Activated CD4-positive, alpha-beta T cell treated with anti-CD3 and anti-CD28 coated beads, Interleukin-10, Interleukin-2, amounts not matched to agents 100 ng/mL and 50 ng/mL, durations not matched to agents 16 hours and 8 hours (primary cell): ENCODE measurements at regions not wholly inside any gene's neighbourhood (a gene's known extent, or its start where the extent isn't known, plus 50 kb on each side); places are given as distances from the start of the nearest gene placed in this dataset.
A peak's percentile ranks its signal among the peaks of the same experiment; 100 is the strongest.
"Not testable (repeated sequence)": the region's sequence is repeated elsewhere in the genome, so short reads cannot be mapped to it uniquely, and the experiment has no call there.

Experiments
- DNase-seq: peaks from one replicate; pipeline ENCODE4 v3.0.0-alpha.2; 2020

DNA sequence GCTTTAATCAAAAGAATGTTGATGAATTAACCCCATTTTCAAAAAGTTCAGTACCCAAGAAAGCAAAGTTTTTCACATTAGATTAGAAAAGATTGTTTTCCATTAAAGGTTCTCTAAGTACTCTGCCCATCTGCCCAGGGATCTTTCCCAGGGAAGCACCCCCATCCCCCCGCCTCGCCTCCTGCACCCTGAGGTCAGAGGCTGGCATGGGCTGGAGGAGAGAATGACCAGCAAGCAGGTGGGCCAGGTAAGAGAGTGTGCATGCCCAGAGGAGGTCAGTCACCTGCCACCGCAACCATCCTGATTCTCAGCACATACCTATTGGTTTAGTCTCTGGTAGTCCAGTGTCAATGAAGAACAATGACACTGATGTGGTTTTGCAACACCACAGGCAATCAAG, 279.4 kb upstream of the ZNF507 start:
- no peak for DNase-seq

DNA sequence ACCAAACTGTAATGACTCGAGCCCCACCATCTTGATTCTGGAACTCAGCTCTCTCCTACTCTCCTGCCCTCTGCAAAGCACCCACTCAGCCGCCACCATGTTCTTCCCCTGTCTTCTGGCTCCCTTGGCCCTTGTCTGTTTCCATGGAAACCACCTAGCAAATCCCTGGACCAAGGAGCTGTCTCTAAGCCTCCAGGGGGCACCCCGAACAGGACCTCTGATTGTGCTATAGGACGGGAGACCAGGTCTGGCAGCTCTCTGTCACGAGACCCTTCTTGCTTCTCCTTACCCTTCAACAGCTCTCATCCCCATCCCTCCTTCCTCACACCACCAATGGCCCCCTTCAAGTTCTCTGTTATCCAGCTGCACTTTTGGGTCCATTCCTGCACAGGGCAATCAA, 277.7 kb upstream of the ZNF507 start:
- no peak for DNase-seq

GRCh38 chr19:32068793-32069192, 276.6 kb upstream of the ZNF507 start:
- no peak for DNase-seq

DNA sequence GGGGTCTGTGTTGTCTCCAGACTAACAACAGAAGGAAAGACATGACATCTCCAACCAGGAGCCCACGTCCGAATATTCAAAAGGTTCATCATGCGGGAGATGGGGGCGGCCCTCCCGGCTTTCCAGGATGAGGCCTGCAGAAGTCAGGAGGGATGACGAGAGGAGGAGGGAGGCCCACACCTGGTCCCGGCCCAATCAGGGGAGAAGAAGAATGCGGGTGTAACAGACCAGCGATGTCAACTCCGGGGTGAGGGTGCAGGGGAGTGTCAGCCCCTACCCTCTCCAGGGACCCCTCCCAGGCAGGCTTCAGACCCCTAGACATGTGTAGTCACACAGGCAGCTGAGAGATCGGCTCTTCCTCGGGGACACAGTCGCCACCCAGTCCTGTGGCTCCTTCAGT, 275.3 kb upstream of the ZNF507 start:
- no peak for DNase-seq

GRCh38 chr19:32082028-32082427, 263.4 kb upstream of the ZNF507 start:
- DNase-seq, result no peak

GRCh38 chr19:32084756-32085363, 260.6 kb upstream of the ZNF507 start:
- not testable (repeated sequence) for DNase-seq

DNA sequence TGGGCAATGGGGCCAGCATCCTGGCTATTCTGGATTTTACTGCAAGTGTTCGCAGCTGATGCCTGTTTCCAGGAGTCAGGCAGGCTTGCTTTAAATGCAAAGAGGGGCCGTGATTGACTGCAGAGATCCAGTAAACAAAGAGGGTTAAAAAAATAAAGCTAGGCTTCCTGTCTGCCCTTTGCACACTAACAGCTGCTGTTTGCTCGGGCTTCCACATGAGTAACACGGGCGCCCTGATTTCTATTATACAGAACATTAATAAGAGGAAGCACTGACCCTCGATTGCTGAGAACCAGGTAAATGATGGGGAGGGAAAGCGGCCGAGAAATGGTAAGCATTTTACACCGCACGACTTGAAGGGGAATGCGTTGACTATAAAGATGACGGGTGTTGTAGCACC, 254.2 kb upstream of the ZNF507 start:
- no peak for DNase-seq

DNA sequence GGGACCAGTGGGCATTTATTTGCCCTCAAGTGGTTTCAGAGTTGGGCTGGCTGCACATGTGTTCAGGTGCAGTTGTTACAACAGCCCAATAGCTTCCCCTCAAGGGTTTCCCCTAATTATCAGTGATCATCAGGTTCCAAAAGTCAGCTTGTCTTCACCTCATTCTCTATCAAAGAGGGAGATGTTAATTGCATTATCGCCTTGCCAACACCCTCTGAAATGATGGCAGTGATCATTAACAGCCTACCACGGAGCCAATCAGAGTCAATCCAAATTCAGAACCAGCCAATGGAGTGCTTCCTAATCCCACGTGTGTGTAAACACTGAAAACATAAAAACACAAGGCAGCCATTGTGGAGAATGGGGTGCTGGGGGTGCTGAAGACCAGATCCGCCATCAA, 248.4 kb upstream of the ZNF507 start:
- no peak for DNase-seq

GRCh38 chr19:32097620-32098019, 247.8 kb upstream of the ZNF507 start:
- no peak for DNase-seq

GRCh38 chr19:32098968-32099367, 246.4 kb upstream of the ZNF507 start:
- DNase-seq, result no peak

DNA sequence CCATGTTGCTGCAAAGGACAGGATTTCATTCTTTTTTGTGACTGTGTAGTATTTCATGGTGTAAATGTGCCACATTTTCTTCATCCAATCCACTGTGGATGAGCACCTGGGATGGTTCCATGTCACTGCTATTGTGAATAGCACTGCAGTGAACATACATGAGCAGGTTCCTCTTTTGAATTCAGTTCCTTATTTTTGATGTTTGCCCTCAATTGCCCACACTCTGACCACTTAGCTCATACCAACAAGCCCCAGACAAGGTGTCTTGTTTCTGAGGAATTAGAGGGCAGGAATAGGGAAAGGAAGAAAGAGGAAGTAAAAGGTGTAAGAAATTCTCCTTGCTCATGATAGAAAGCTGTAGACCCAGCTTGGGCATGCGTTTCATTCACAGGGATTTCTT, 244.2 kb upstream of the ZNF507 start:
- DNase-seq, result no peak

- DNase-seq, result no peak
These were observed 241.9 kb upstream of the ZNF507 start for GRCh38 chr19:32103541-32103940.

- peak; percentile 2 for DNase-seq
These were observed 241.1 kb upstream of the ZNF507 start for GRCh38 chr19:32104153-32104849.

GRCh38 chr19:32104850-32105235, 240.6 kb upstream of the ZNF507 start:
- DNase-seq, result no peak

DNA sequence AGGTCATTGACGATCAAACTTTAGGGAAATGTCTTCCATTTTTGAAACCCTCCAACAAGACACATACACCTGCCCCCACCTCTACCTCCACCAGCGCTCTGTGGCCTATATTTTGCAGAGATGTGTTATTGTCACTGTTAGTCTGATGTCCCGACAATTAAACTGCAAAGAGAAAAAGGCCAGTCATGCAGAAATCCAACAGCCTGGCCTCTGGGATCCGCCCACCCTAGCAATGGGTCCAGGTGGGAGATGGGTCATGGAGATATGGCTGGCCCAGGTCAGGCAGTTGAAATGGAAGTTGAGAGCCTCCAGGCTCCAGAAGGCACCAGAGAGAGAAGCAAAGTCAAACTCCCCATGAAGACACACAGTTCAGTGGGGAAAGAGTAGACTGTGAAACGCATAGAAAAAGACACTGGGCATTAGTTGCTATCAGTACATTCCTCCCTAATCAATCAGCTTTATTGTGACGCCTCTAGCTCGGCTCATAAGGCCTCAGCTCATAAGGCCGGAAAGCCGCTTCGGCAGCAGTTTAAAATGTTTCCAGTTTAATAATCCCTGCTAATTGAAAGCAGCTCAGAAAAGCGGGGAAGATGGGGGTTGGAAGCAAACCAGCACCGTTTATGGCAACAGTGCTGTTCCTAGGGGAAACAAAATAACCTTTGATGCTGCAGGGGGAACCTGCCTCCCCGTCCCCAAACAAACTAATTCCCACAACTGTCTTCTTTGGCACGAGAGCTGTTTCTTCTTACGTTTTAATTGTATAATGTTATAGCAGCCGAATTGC, 239.7 kb upstream of the ZNF507 start:
- DNase-seq, result no peak

GRCh38 chr19:32122258-32122657, 223.2 kb upstream of the ZNF507 start:
- DNase-seq, result no peak

DNA sequence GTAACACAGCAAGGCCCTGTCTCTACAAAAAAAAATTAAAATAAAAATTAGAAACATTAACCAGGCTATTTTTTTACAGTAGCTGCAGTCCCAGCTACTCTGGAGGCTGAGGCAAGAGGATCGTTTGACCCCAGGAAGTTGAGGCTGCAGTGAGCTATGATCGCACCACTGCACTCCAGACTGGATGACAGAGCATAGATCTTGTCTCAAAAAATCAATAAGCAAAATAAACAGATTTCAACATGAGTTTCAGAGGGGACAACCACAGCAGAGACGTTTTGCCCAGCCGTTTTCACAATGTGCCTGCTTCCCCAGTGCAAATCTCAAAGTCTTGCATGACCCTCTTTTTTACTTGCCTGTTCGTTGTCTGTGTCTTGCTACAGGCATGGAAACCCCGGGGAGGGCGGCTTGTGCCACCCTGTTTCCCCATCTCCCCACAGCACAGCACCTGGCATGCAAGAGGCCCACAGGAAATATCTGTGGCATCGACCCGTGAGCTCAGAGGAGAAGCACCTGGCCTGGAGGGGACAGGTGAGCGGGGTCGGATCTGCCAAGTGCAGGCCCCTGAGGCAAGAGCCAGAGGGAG, 222.0 kb upstream of the ZNF507 start:
- no peak for DNase-seq

- no peak for DNase-seq
These were observed 220.8 kb upstream of the ZNF507 start for GRCh38 chr19:32124585-32124984.

DNA sequence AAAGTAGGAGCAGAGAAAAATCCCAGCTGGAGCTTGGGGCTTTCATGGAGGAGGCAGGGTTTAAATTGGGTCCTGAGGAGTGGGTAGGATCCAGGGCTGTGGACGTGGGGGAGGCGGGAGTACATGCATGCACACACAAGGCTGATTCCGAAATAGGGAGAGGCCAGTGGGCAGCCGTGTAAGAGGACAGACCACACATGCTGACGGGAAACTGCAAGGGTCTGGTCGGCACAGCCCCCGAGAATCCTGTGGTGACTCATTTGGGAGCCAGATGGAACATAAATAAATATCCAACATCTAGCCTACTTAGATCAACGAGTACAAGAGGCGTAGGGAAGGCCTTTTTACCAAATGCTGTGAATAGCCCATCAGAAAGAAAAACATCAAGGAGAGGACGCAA, 216.3 kb upstream of the ZNF507 start:
- DNase-seq, result no peak

- no peak for DNase-seq
These were observed 215.1 kb upstream of the ZNF507 start for GRCh38 chr19:32130332-32130731.

DNA sequence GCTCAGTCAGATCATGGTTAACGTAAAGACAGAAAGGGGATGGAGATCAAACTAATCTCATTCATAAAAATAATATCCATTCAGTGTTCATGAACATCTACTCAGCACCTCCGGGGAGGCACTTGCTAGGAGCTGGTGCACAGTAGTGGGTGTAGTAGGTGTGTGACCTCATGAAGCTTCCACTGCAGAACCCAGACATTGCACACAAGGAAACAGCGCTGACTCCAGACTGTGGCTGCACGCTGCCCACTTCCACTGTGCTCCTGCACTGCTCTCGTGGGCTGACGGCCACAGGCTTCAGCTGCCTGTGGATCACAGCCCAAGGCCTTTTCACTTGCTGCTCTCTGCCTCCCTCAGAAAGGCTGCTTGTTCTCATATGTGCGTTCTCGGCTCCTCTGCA, 214.4 kb upstream of the ZNF507 start:
- no peak for DNase-seq

DNA sequence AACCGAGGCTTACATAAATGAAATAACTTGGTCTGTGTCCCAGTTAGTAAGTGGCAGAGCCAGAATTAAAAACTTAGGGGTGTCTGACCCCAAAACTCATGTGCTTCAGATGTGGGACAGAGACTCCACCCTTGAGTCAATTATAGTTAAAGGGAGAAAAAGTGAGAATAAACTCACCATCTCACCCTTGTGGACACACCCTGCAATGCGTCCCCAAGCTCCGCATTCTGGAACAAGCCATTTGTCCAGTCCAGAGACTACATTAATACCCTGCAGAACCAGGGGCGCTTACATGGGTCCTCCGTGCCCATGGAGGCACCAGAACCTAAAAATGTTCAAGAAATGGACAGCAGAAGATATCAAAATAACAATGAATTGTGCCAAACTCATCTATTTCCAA, 207.0 kb upstream of the ZNF507 start:
- DNase-seq, result no peak

GRCh38 chr19:32141840-32142511, 203.4 kb upstream of the ZNF507 start:
- no peak for DNase-seq
